SK-N-MC (cell line): ENCODE measurements at regions not wholly inside any gene's neighbourhood (a gene's known extent, or its start where the extent isn't known, plus 50 kb on each side); places are given as distances from the start of the nearest gene placed in this dataset.
"Not testable (repeated sequence)": the region's sequence is repeated elsewhere in the genome, so short reads cannot be mapped to it uniquely, and the experiment has no call there.

Experiments used
- DNase-seq: peaks from one replicate; pipeline ENCODE4 v3.0.0-alpha.2; 2011; ENCODE audit warnings: low read depth, low spot score
- H3K27ac ChIP-seq: fragments of 200-600 bp; sonication (generic); 2 replicates; pipeline ENCODE4 v1.5.1; 2016; ENCODE audit warnings: mixed run types
- H3K36me3 ChIP-seq: fragments of 200-600 bp; sonication (generic); 2 replicates; pipeline ENCODE4 v1.6.1; 2017; ENCODE audit warnings: antibody characterized with exemption, low read length, mixed read lengths; ENCODE audit not compliant: insufficient read depth
- H3K4me3 ChIP-seq: fragments of 200-600 bp; sonication (generic); 2 replicates; pipeline ENCODE4 v1.5.1; 2016
- H3K9ac ChIP-seq: fragments of 200-600 bp; sonication (generic); 2 replicates; pipeline ENCODE4 v1.8.0; 2017; ENCODE audit warnings: mixed run types, mixed read lengths; ENCODE audit not compliant: insufficient read length
- H3K9me3 ChIP-seq: fragments of 200-600 bp; sonication (generic); 2 replicates; pipeline ENCODE4 v1.6.1; 2017; ENCODE audit warnings: low read depth, mild to moderate bottlenecking, antibody characterized with exemption, low read length, moderate library complexity, mixed read lengths
- EZH2 ChIP-seq: fragments of 200-600 bp; sonication (generic); IDR thresholded peaks from one replicate; pipeline ENCODE4 v1.6.1; 2017; ENCODE audit warnings: antibody characterized with exemption
- FOXP2 ChIP-seq: optimal IDR thresholded peaks from 2 replicates; pipeline ENCODE3; 2011; ENCODE audit warnings: mild to moderate bottlenecking, moderate library complexity; ENCODE audit not compliant: insufficient read depth; ENCODE audit errors: extremely low read length, control extremely low read depth
- POLR2AphosphoS5 ChIP-seq: IDR thresholded peaks from 2 replicates; pipeline ENCODE4 v1.6.1; 2012; ENCODE audit warnings: mild to moderate bottlenecking, low read depth, low read length, borderline replicate concordance

DNA sequence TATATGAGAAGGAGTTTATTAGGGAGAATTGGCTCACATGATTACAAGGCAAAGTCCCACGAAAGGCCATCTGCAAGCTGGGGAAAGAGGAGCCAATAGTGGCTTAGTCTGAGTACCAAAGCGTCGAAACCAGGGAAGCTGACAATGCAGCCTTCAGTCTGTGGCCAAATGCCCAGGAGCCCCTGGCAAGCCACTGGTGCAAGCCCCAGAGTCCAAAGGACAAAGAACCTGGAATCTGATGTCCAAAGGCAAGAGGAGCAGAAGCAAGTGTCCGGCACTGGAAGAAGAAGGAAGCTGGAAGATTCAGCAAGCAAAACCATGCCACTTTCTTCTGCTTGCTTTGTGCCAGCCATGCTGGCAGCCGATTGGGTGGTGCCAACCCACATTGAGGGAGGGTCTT is 74.3 kb upstream of the NPAS2 start:
- TF ChIP-seq EZH2 (no peak), FOXP2 (no peak), POLR2AphosphoS5 (no peak)
- Histone ChIP-seq H3K27ac (no peak overlapping the region), H3K4me3 (no peak overlapping the region), H3K9me3 (no peaks in the 10 kb centered on the region), H3K36me3 (no peaks in the 10 kb centered on the region), H3K9ac (no peak overlapping the region)
- no peak for DNase-seq

DNA sequence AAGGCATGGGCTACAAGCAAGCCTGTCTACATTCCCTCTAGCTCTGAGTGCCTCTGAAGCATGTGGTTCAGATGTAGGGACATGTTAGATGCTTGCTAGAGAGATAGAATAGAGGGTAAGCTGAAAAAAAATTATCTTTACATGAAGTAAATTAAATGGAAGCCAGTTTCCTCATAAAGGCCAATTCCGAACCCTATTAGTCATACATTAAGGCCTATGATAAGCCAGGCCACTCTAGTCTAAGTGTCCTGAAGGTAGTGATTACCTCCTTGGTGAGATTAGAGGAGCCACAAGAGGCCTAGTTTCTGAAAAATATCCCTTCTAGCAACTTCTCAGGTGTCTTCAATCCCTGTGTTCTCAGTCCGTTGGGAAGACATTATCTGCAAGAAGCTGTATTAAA is 72.4 kb upstream of the NPAS2 start:
- H3K9ac ChIP-seq, result no peak overlapping the region
- no peak for DNase-seq
- no peaks in the 10 kb centered on the region for H3K9me3 ChIP-seq
- no peak overlapping the region for H3K27ac ChIP-seq
- no peak for TF ChIP-seq FOXP2
- no peak for TF ChIP-seq POLR2AphosphoS5
- no peak for TF ChIP-seq EZH2
- H3K36me3 ChIP-seq, result no peaks in the 10 kb centered on the region
- H3K4me3 ChIP-seq, result no peak overlapping the region

GRCh38 chr2:100747996-100748615 is 71.8 kb upstream of the NPAS2 start:
- no peak overlapping the region for H3K27ac ChIP-seq
- H3K9ac ChIP-seq, result no peak overlapping the region
- no peaks in the 10 kb centered on the region for H3K9me3 ChIP-seq
- TF ChIP-seq FOXP2 (no peak), EZH2 (no peak), POLR2AphosphoS5 (no peak)
- no peaks in the 10 kb centered on the region for H3K36me3 ChIP-seq
- H3K4me3 ChIP-seq, result no peak overlapping the region
- no peak for DNase-seq

- Histone ChIP-seq H3K4me3 (no peak overlapping the region), H3K9me3 (no peaks in the 10 kb centered on the region), H3K9ac (no peak overlapping the region), H3K36me3 (no peaks in the 10 kb centered on the region), H3K27ac (no peak overlapping the region)
- no peak for DNase-seq
- no peak for TF ChIP-seq POLR2AphosphoS5
- TF ChIP-seq FOXP2, result no peak
- no peak for TF ChIP-seq EZH2
These were observed 71.3 kb upstream of the NPAS2 start for GRCh38 chr2:100748673-100749072.

- DNase-seq, result no peak
- Histone ChIP-seq H3K9ac (no peak overlapping the region), H3K27ac (no peak overlapping the region), H3K36me3 (no peaks in the 10 kb centered on the region), H3K9me3 (no peaks in the 10 kb centered on the region), H3K4me3 (no peak overlapping the region)
- no peak for TF ChIP-seq FOXP2
- TF ChIP-seq POLR2AphosphoS5, result no peak
- TF ChIP-seq EZH2, result no peak
These were observed 70.0 kb upstream of the NPAS2 start for GRCh38 chr2:100749771-100750542.

- not testable (repeated sequence) for H3K27ac ChIP-seq, H3K36me3 ChIP-seq, DNase-seq, H3K9me3 ChIP-seq, H3K4me3 ChIP-seq, H3K9ac ChIP-seq
These were observed 67.9 kb upstream of the NPAS2 start for GRCh38 chr2:100751871-100752625.

DNA sequence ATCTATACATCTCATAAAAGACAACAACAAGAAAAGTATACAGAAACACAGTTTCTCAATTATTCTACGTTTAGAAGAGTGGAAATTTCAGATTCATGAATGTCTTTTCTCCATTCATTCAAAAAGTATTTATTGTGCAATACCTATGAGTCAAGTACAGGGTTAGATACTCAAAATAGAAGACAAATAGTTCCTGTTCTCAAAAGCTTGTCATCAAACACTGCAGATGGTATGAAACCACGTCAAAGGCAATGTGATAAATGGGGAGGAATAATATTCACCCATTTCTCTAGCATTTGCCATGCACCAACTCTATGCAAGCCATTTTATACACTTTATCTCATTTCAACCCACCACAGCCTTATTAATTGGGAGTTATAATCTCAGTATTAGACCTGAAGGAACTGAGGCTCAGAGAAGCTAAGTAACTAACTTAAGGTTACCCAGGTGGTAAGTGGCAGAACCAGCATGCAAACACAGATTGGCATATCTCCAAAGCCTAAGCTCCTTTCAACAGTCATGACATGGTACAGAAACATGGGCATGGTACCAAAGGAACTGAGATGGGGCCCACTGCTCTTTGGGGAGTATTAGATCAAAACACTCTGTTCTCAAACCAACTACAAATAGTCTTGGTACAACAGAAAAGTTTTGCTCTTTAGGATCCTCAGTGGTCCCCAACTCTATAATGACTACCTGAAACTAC is 67.2 kb upstream of the NPAS2 start:
- no peaks in the 10 kb centered on the region for H3K9me3 ChIP-seq
- no peak for DNase-seq
- no peak overlapping the region for H3K4me3 ChIP-seq
- no peak for TF ChIP-seq EZH2
- no peak for TF ChIP-seq FOXP2
- TF ChIP-seq POLR2AphosphoS5, result no peak
- no peak overlapping the region for H3K9ac ChIP-seq
- no peaks in the 10 kb centered on the region for H3K36me3 ChIP-seq
- H3K27ac ChIP-seq, result no peak overlapping the region

DNA sequence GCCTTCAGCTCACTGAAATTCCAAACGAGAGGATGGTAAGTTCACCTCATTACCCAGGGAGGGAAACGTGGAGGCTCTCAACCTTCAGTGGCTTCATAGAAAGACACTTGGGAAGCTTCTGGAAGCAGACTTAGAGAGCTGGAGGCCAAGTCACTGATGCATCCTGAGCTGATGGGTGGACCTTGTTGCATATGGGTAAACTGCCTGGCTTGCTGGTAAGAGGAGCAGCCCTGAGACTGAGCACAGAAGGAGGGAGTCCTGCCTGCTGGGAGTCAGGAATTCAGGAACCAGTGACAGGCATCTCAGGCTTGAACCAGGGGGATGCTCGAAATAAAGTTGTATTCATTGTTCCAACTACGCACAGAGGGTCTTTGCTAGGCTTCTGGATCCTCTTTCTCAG is 66.5 kb upstream of the NPAS2 start:
- Histone ChIP-seq H3K9me3 (no peaks in the 10 kb centered on the region), H3K36me3 (no peaks in the 10 kb centered on the region), H3K9ac (no peak overlapping the region), H3K4me3 (no peak overlapping the region), H3K27ac (no peak overlapping the region)
- no peak for DNase-seq
- no peak for TF ChIP-seq EZH2
- no peak for TF ChIP-seq FOXP2
- no peak for TF ChIP-seq POLR2AphosphoS5
